ENCODE measurements at regions not wholly inside any gene's neighbourhood (a gene's known extent, or its start where the extent isn't known, plus 50 kb on each side); places are given as distances from the start of the nearest gene placed in this dataset.
"Not testable (repeated sequence)": the region's sequence is repeated elsewhere in the genome, so short reads cannot be mapped to it uniquely, and the experiment has no call there.

- Histone ChIP-seq H3K36me3 (no peaks in the 10 kb centered on the region), H3K9me3 (no peaks in the 10 kb centered on the region), H3K27ac (no peak overlapping the region), H3K27me3 (no peaks in the 10 kb centered on the region), H3K4me3 (no peak overlapping the region), H3K4me1 (no peaks in the 10 kb centered on the region)
- 80% methylated on average over 5 of the region's 5 CpGs for WGBS
- no peak for DNase-seq (ENCODE audit: low spot score in 2 of 2)
- TF ChIP-seq POLR2A (IDR thresholded peaks at IDR 0.05), result no peak
- TF ChIP-seq POLR2AphosphoS5 (IDR thresholded peaks at IDR 0.05), result no peak
- TF ChIP-seq EP300 (IDR thresholded peaks at IDR 0.05), result no peak
- no peak for TF ChIP-seq CTCF (IDR thresholded peaks at IDR 0.05)
These were observed 142.0 kb downstream of the PLS3 start for GRCh38 chrX:115702982-115703381.

- Histone ChIP-seq H3K27me3 (no peaks in the 10 kb centered on the region), H3K36me3 (no peaks in the 10 kb centered on the region), H3K27ac (no peak overlapping the region), H3K4me1 (no peaks in the 10 kb centered on the region), H3K4me3 (no peak overlapping the region), H3K9me3 (no peaks in the 10 kb centered on the region)
- no peak for DNase-seq (ENCODE audit: low spot score in 2 of 2)
- TF ChIP-seq EP300 (IDR thresholded peaks at IDR 0.05) (no peak), POLR2AphosphoS5 (IDR thresholded peaks at IDR 0.05) (no peak), CTCF (IDR thresholded peaks at IDR 0.05) (no peak), POLR2A (IDR thresholded peaks at IDR 0.05) (no peak)
These were observed 148.1 kb downstream of the PLS3 start for GRCh38 chrX:115709039-115709438.

- Histone ChIP-seq H3K4me1 (no peaks in the 10 kb centered on the region), H3K9me3 (no peaks in the 10 kb centered on the region), H3K36me3 (no peaks in the 10 kb centered on the region), H3K4me3 (no peak overlapping the region), H3K27ac (no peak overlapping the region), H3K27me3 (no peaks in the 10 kb centered on the region)
- DNase-seq (ENCODE audit: low spot score in 2 of 2), result no peak
- WGBS, result 65% methylated on average over 1 of the region's 1 CpG
- TF ChIP-seq CTCF (IDR thresholded peaks at IDR 0.05) (no peak), POLR2AphosphoS5 (IDR thresholded peaks at IDR 0.05) (no peak), EP300 (IDR thresholded peaks at IDR 0.05) (no peak)
These were observed 151.5 kb downstream of the PLS3 start for GRCh38 chrX:115712484-115712883.

GRCh38 chrX:115713460-115713859 is 152.5 kb downstream of the PLS3 start:
- WGBS, result 50% methylated on average over 1 of the region's 1 CpG
- Histone ChIP-seq H3K27me3 (no peaks in the 10 kb centered on the region), H3K4me1 (no peaks in the 10 kb centered on the region), H3K27ac (no peak overlapping the region), H3K9me3 (no peaks in the 10 kb centered on the region), H3K36me3 (no peaks in the 10 kb centered on the region), H3K4me3 (no peak overlapping the region)
- TF ChIP-seq EP300 (IDR thresholded peaks at IDR 0.05) (no peak), POLR2A (IDR thresholded peaks at IDR 0.05) (no peak), POLR2AphosphoS5 (IDR thresholded peaks at IDR 0.05) (no peak), CTCF (IDR thresholded peaks at IDR 0.05) (no peak)
- no peak for DNase-seq (ENCODE audit: low spot score in 2 of 2)

- H3K4me1 ChIP-seq, result no peaks in the 10 kb centered on the region
- WGBS, result 69% methylated on average over 23 of the region's 23 CpGs
These were observed 158.2 kb downstream of the PLS3 start for GRCh38 chrX:115719171-115719570.

GRCh38 chrX:115722724-115723433 is 161.9 kb downstream of the PLS3 start:
- WGBS, result no CpG with 5 or more reads among the region's 33 CpGs
- DNase-seq (ENCODE audit: low spot score in 2 of 2), result not testable (repeated sequence)

More at GRCh38 chrX:115719171-115719570, 158.2 kb downstream of the PLS3 start:
- no peaks in the 10 kb centered on the region for H3K27me3 ChIP-seq
- no peak for TF ChIP-seq POLR2A (IDR thresholded peaks at IDR 0.05)
- TF ChIP-seq POLR2AphosphoS5 (IDR thresholded peaks at IDR 0.05), result no peak
- no peak for TF ChIP-seq CTCF (IDR thresholded peaks at IDR 0.05)
- TF ChIP-seq EP300 (IDR thresholded peaks at IDR 0.05), result no peak
- no peaks in the 10 kb centered on the region for H3K9me3 ChIP-seq
- no peak overlapping the region for H3K4me3 ChIP-seq
- no peaks in the 10 kb centered on the region for H3K36me3 ChIP-seq
- no peak overlapping the region for H3K27ac ChIP-seq
- no peak for DNase-seq (ENCODE audit: low spot score in 2 of 2)

GRCh38 chrX:115725370-115725769 is 164.4 kb downstream of the PLS3 start:
- not testable (repeated sequence) for H3K27me3 ChIP-seq; H3K9me3 ChIP-seq; H3K36me3 ChIP-seq; DNase-seq (ENCODE audit: low spot score in 2 of 2); H3K4me3 ChIP-seq; H3K27ac ChIP-seq; H3K4me1 ChIP-seq
- WGBS, result no CpG with 5 or more reads among the region's 26 CpGs

More at GRCh38 chrX:115722724-115723433, 161.9 kb downstream of the PLS3 start:
- not testable (repeated sequence) for H3K27ac ChIP-seq, H3K4me3 ChIP-seq, H3K4me1 ChIP-seq, H3K27me3 ChIP-seq, H3K36me3 ChIP-seq, H3K9me3 ChIP-seq

All from suprapubic skin (tissue), 4 donors.